ENCODE measurements at regions not wholly inside any gene's neighbourhood (a gene's known extent, or its start where the extent isn't known, plus 50 kb on each side); places are given as distances from the start of the nearest gene placed in this dataset.

DNA sequence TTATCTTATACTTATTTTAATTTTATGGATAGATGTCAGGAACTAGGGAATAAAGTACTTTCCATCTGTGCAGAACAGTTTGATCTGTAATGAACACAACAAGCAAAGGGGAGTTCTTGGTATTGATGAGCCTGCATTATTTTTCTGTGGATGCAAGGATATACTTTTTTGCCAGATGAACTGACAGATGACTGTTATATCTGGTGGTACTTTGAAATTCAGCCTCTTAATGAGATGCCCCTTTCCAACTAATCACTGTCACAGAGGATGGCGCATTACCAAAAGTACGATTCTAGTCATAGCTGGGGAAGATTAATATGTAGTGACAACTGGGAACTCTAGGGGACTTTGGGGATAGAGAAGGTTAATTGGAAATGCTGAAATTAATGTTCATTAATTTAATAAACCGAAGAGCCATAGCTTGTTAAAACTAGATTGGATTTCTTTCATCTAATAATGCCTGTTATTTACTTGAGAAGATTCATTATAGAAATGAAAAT lies 603.4 kb upstream of the CNTN5 start:
- TF ChIP-seq CTCF (conservative IDR thresholded peaks at IDR 0.05; ENCODE audit: low read depth, low read length), result no peak
- no peak for TF ChIP-seq MAFK (IDR thresholded peaks at IDR 0.05; ENCODE audit: low read depth, low read length)
- TF ChIP-seq POLR2A (IDR thresholded peaks at IDR 0.05; ENCODE audit: low read depth, low read length), result no peak
- no peak for TF ChIP-seq CEBPB (IDR thresholded peaks at IDR 0.05; ENCODE audit: low read depth, low read length)
- no peak for TF ChIP-seq RAD21 (IDR thresholded peaks at IDR 0.05; ENCODE audit: low read length)
- TF ChIP-seq BHLHE40 (IDR thresholded peaks at IDR 0.05; ENCODE audit: low read depth, low read length), result no peak
- no peak for TF ChIP-seq RFX5 (IDR thresholded peaks at IDR 0.05; ENCODE audit: low read depth, low read length)
- no peak for TF ChIP-seq FOS (IDR thresholded peaks at IDR 0.05; ENCODE audit: low read depth, low read length)
- no peak for TF ChIP-seq CHD1 (IDR thresholded peaks at IDR 0.05; ENCODE audit: low read depth, low read length)
- TF ChIP-seq USF2 (IDR thresholded peaks at IDR 0.05; ENCODE audit: low read depth, low read length), result no peak
- TF ChIP-seq, protein P1, sequence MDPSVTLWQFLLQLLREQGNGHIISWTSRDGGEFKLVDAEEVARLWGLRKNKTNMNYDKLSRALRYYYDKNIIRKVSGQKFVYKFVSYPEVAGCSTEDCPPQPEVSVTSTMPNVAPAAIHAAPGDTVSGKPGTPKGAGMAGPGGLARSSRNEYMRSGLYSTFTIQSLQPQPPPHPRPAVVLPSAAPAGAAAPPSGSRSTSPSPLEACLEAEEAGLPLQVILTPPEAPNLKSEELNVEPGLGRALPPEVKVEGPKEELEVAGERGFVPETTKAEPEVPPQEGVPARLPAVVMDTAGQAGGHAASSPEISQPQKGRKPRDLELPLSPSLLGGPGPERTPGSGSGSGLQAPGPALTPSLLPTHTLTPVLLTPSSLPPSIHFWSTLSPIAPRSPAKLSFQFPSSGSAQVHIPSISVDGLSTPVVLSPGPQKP (IDR thresholded peaks at IDR 0.05; ENCODE audit: borderline replicate concordance, low read depth, low read length), result no peak
- TF ChIP-seq SMC3 (IDR thresholded peaks at IDR 0.05; ENCODE audit: low read depth, low read length), result no peak
- no peak for TF ChIP-seq MXI1 (IDR thresholded peaks at IDR 0.05; ENCODE audit: borderline replicate concordance, low read depth, low read length)
- TF ChIP-seq RCOR1 (IDR thresholded peaks at IDR 0.05; ENCODE audit: insufficient replicate concordance, low read length), result no peak

All from IMR-90 (cell line).